GM19455 (cell line): ENCODE measurements at regions not wholly inside any gene's neighbourhood (a gene's known extent, or its start where the extent isn't known, plus 50 kb on each side); places are given as distances from the start of the nearest gene placed in this dataset.
"Not testable (repeated sequence)": the region's sequence is repeated elsewhere in the genome, so short reads cannot be mapped to it uniquely, and the experiment has no call there.

ENCODE experiments used
- ATAC-seq: cut with Tn5 transposase; IDR thresholded peaks from one replicate; pipeline ENCODE4 v1.9.1; 2021; ENCODE audit not compliant: unreplicated experiment

DNA sequence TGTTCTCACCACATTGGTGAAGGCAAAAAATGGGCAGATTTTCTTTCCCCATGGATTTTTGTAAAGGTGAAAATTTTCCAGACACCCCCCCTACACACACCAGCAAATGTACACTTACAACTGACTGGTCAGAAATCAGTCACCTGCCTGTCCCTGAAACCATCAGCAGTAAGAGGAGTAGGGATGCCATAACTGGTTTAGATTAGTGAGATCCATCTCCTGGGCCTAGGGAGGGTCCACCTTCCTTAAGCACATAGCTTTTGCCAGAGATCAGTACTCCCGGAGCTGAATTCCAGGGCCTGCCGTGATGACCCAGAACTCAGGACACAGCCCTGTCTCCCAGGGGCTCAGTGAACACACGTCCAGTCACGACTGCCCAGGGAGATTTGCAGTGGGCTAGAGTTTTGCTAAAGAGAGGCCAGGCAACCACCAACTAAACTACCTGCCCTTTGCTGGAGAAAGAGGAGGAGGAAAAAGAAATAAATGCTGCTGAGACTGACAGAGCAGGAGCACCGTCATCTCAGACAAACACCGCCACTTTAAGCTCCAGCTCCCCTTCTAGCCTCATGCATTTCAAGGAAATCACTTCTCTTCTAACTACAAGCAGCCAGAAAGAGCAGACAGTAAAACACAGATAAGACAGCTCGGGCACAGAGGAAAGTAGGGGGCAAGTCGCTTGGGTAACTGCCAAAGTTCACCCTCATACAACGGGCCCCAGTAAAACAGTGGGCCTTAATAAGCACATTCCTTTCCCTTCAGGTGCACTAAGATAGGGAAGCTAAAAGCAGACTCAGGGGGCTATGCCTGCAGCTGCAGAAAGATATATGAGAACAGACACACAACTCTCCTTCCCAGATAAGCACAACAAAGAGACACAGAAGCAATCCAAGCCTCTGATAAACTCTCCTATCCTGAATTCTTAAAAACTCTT, 82.6 kb upstream of the SPTLC3 start:
- ATAC-seq: no peak

- no peak for ATAC-seq
Measured at GRCh38 chr20:12927489-12927888, 81.3 kb upstream of the SPTLC3 start.

- ATAC-seq: no peak
Measured at GRCh38 chr20:12928358-12928754, 80.4 kb upstream of the SPTLC3 start.

- ATAC-seq: no peak
Measured at GRCh38 chr20:12928755-12929401, 79.9 kb upstream of the SPTLC3 start.

- ATAC-seq: no peak
Measured at GRCh38 chr20:12936020-12936419, 72.8 kb upstream of the SPTLC3 start.

- no peak for ATAC-seq
Measured at GRCh38 chr20:12936524-12936923, 72.2 kb upstream of the SPTLC3 start.

DNA sequence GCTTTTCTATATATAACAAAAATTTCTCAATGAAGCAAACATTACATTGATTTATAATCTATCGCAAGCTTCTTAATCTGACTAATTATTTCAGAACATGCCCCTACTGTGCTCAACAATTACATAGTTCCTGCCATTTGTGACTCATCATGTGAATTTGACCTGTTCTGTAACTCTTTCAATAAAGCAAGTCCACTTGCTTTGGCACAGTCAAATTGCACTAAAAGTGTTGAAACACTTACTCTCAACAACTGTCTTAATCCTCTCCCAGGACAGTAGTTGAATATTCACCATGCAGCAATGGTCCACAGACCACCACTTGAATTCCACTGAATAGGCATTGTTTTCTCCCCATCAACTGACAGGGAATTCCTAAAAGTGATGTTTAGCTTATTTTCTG, 67.7 kb upstream of the SPTLC3 start:
- no peak for ATAC-seq

DNA sequence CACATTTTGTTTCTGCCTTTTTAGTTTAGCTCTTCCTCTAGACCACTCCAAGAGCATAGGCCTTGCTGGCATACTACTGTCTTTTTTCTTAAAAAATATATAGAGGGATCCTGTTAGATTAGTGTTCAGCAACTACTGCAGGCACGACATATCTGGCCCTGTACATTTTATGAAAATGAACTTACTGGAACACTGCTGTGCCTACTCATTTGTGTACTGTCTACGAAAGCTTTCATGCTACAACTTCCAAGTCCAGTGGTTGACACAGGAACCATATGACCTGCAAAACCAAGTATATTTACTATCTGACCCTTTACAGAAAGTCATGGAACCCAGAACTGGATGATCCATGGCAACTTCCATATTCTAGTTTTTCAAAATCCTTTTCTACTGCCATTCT, 66.6 kb upstream of the SPTLC3 start:
- ATAC-seq: no peak

DNA sequence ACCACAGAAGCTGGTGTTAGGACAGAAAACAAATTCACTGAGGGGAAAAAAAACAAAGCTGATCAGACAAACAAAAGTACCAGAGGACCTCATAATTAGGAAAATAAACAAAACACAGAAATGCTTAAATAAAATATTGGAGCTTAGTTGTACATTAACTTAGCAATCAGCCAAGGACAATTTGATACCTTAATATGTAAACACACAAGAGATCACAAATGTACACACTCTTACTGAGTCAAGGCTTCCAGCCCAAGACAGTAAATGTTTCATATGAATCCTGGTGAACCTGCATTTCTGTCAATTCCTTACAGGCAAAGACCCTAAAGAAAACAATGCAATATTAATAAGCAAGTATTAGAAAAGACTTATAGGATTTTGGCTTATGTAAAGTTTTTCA, 62.0 kb upstream of the SPTLC3 start:
- ATAC-seq: no peak

DNA sequence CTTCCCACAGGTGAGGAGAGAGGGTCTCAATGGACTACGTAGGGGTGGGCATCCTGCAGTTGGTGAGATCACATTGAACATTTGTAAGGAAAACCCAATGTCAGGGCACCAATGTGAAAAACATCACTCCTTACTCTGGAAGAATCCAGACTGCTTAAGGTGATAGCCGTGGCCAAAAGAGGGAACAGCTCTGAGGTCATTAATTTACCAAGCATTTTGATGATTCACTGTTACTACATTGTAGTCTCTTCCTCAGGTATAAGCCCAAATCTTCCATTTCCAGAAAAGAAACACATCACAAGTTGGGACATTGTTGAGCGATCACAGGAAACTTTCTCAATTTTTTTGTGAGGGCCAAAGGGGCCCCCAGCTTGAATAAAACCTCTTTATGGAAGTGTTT, 61.1 kb upstream of the SPTLC3 start:
- no peak for ATAC-seq

GRCh38 chr20:12949429-12949980, 59.3 kb upstream of the SPTLC3 start:
- no peak for ATAC-seq

GRCh38 chr20:12954254-12954653, 54.5 kb upstream of the SPTLC3 start:
- not testable (repeated sequence) for ATAC-seq

DNA sequence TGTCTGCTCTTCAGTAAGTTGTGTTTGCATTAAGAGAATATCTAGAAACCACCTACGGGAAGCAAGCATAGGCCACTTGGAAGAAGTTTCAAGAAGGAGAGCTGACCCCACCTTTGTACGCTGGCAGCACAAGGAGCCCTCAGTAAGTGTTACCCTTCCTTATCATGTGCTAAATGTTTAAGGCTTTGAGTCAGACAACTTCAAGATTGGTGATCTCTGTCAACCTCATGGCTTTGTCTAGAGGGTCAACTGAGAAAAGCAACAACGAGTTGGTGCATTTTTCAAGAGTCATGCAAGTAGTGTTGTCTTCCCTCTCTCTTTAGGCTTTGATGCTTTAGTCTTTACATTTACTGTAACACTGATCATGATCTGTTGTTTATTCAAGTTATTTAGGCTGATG, 53.2 kb upstream of the SPTLC3 start:
- no peak for ATAC-seq

GRCh38 chr20:12956303-12956702, 52.5 kb upstream of the SPTLC3 start:
- ATAC-seq: no peak

GRCh38 chr20:12957968-12958367, 50.8 kb upstream of the SPTLC3 start:
- no peak for ATAC-seq
